Erythroblast (primary cell): ENCODE measurements at regions not wholly inside any gene's neighbourhood (a gene's known extent, or its start where the extent isn't known, plus 50 kb on each side); places are given as distances from the start of the nearest gene placed in this dataset.

ENCODE experiments used
- DNase-seq, 2 experiments: peaks; one replicate each; lab custom pipeline; 2025; lab: John Stamatoyannopoulos, UW
- GATA1 ChIP-seq: IDR thresholded peaks from 2 replicates; pipeline ENCODE4 v1.6.1; 2011; ENCODE audit warnings: low read depth, mild to moderate bottlenecking, control low read depth, low read length, moderate library complexity
- POLR2A ChIP-seq: IDR thresholded peaks from 2 replicates; pipeline ENCODE4 v1.6.1; 2011; ENCODE audit warnings: mild to moderate bottlenecking, low read length

DNA sequence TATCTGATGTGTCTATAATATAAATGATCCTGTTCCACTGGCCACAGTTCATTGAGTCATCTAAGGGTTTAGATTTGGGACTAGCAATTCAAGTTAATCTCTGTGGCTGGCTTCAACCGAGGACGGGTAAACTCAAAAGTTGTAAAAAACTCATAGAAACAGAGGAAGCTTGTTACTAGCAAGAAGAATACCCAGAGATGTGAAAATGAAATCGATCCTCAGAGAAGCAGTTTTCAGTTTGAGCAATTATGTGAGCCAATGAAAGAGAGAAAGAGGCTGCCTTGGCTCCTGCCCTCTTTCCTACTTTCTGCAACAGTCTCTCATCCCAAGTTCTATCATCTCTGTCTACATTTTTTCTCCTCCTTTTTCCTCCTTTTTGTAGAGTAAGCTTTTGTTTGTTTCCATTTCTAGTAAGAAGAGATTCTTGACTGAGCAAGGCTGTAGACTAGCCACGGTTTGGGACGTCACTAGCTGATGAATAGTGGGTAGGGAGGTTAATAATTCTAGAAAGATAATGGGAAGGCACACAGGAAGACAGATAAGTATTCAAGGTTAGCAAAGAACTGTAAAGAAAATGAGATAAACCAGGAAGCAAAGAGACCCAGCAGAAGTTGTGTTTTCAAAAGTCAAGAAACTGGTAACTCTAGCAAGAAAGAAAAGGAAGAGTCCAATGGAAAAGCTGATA lies 298.9 kb upstream of the NR2F2 start:
- DNase-seq, result no peak
- TF ChIP-seq GATA1 (no peak), POLR2A (no peak)

DNA sequence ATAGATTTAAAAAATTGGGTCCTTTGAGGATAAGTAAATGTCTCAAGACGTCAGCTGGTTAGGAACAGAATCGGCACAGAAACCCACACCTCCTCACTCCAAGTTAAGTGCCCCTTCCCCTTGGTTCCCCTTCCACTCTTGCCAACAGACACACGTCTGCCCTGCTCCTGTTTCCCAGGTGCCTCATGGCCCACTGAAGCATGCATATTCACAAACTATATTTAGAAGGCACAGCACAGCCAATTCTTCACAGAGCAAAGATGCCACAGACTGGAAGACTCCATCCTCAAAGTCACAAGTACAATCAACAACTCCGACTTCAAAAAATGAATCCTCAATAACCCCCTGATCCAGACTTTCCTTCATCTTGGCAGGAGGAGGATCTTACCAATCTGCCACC lies 295.4 kb upstream of the NR2F2 start:
- no peak for DNase-seq
- TF ChIP-seq GATA1, result no peak
- TF ChIP-seq POLR2A, result no peak

DNA sequence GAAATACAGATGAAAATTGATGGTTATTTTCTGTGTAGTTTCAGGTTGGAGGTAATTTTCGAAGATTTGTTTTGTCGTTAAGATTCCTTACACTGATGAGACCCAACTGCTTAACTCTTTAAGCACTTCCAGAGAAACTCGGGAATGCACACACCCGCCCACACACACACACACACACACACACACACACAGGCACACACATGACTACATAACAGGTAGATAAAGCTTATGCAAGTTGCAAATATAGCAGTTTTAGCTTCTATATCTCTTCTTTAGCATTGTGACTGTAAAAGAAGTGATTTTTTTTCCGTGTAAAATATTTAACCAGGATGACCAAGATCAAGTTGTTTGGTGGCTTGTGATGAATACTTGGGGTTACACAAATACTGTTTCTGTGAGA lies 294.9 kb upstream of the NR2F2 start:
- TF ChIP-seq POLR2A (no peak), GATA1 (no peak)
- DNase-seq, result no peak

DNA sequence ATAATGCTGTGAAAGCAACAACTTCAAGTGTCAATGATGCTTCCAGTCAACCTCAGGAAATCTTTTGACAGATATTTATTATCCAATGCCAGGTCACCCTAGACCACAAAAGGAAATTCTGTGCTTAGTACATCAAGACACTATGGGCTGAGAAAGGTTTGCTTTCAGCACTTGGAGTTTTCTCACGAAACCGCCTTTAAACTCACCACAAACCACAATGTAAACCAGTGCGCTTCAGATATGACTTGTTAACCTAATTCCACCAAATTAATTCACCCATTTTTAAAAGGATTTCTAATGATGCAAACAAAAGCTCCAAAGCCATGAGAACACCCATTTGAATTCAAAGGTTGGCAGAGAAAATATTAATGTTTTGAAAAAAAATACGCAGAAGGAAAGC lies 292.9 kb upstream of the NR2F2 start:
- TF ChIP-seq POLR2A (no peak), GATA1 (no peak)
- no peak for DNase-seq

DNA sequence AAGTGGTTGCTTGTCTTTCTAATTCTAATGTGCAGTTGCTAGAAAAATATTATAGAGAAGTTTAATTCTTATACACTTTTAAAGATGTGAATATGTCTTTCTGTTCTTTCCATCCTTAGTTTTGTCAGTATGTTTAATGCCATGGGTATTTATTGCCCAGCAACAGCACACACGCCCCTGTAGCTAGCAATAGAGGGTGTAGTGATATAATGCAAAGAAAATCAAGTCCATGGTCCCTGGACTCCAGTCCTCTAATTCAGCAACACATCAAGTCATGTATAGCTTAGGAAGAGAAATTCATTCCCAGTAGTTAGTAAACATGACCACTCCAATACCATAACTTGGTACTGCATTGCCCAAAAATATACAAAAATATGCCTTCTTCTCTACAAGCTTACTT lies 292.4 kb upstream of the NR2F2 start:
- no peak for DNase-seq
- TF ChIP-seq GATA1 (no peak), POLR2A (no peak)

DNA sequence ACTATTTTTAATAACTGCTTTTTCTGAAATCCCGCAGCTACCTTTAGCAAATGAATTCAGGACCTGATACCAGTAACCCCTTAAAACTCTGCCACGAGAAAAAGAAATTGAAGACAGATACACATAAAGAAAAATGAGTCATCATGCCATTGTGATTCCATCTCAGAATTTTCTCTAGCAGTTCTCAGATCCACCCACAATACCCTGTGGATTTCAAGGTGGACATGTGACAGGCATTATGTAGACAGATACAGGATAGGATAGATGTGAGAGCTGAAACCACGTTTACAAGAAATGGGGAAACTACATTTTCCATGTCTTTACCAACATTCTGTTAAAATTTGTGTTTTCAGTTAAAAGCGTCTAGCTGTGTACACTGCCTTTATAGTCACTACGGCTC lies 291.9 kb upstream of the NR2F2 start:
- TF ChIP-seq GATA1, result no peak
- no peak for TF ChIP-seq POLR2A
- no peak for DNase-seq

DNA sequence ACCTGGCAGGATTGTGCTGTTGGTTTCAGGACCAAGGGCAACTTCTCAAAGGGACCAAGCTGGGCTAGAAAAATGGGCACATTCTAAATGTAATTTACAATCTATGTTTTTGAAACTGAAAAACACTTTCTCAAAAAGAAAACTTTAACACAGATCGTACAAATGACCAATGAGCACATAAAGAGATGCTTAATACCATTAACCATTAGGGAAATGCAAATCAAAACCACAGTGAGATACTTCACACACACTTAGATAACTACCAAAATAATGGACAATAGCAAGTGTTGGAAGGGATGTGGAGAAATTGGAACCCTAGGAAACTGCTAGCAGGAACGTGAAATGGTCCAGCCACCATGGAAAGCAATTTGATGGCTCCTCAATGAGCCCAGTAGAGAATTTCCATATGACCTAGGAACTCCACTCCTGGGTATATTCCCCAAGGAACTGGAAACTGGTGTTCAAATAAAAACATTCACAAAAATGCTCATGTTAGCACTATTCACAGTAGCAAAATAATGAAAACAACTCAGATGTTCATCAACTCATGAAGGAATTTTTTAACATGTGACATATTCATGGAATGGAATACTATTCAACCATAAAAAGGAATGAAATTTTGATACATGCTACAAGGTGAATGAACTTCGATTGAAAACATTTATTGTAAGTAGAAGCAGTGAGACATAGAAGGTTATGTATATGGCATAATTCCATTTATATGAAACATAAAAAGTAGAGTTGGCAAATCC lies 288.3 kb upstream of the NR2F2 start:
- no peak for TF ChIP-seq GATA1
- no peak for TF ChIP-seq POLR2A
- DNase-seq, result no peak

DNA sequence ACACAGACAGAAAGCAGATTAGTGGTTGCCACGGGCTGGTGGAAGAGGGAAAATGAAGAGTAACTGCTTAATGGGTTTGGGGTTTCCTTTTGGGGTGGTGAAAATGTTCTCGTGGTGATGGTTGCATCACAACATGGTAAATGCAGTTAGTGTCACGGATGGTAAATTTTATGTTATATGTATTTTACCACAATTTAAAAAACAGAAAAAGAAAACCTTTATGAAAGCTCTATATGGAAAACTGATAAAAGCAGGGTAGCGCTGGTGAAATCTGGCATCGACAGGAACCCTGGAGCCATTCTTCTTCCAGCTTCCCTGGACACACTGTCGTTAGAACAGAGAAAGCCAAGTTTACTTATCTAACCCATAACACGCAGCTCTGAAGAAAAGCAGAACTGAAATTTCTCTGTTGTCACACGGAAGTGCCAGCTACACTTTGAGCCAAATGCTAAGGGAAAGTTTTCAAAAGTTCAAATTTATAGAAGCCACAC lies 287.7 kb upstream of the NR2F2 start:
- no peak for TF ChIP-seq GATA1
- TF ChIP-seq POLR2A, result no peak
- no peak for DNase-seq

DNA sequence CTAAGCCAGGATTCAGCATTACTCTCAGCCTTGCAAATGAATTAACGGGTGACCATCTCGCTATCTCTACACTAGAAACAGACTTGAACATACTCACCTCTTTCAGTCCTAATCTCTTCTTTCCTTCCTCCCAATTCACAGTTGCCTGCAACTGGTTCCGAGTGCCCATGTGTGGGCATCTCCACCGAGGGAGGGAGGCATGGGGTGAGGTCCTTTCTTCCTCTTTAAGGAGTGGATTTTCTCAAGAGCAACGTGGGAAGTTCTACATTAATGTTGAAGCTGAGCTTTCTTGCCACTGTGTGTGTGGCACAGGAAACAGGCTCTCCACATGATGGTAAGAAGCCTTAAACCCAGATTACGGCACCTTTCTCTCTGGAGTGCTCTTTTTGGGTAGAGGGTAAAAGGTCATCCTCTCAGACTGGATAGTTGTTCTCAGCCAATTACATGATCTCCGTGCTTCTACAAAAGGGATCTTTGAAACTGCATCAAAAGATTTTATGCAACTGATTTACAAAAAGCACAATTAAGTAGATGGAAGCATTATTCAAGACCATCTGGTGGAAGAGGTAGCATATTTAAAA lies 286.8 kb upstream of the NR2F2 start:
- DNase-seq, result no peak
- TF ChIP-seq GATA1 (no peak), POLR2A (no peak)

DNA sequence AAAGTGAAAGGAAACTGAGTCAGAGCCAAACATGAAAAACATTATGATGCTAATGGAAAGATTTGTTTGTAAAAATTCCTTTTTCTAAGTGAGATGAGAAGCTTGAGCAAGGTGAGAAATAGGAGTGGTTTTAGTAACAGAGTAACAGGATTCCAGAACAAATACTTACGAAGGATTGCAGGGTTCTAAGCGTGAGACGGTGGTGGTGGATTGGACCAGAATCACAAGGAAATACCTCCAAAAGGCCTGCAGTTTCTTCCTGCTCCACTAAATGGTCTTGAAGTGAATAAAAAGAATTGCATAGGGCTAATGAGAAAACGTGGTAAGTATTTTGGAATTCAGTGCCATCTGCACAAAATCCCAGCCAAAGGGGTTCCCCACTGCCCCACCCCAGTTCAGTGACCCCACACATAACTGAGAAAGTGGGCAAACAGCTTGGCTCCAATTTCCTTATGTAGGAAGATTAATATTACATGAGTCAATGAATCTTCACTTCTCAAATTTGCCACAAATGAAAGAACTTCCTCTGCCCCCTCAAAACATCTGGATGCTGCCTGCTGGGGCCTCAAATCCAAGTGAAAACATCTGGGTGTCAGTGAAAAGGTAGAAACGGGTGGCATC lies 283.8 kb upstream of the NR2F2 start:
- no peak for TF ChIP-seq POLR2A
- TF ChIP-seq GATA1, result no peak
- DNase-seq, result no peak

DNA sequence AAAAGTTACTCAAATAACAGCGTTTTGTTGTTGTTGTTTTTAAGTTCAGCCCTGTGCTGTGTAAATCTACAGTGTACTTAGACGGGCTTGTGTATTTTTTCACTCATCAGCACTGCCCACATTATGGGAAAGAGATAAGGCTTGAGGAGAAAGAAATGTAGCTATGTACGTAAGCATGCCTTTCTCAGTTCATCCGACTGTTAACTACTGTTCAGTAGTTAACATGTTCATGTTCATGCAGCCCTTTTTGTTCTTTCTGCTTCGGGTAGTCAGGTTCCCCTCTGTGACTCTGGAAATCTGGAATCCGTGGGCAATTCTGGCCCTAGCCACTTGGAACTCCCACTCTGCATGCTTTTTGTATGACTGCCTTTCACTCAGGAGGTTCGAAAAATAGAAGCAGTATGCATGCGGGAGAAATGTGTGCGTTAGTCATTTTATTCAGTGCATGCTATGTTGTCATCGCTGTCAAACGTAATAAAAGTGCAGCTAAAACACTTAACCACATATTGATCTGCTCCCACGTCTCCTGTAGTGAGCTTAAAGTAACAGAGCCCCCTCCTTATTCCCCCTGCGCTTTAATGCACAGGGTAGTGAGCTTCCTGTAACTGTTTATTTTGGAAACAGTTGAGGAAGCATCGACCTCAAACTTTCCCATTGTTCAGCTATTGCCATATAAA lies 283.1 kb upstream of the NR2F2 start:
- no peak for DNase-seq
- no peak for TF ChIP-seq POLR2A
- no peak for TF ChIP-seq GATA1

DNA sequence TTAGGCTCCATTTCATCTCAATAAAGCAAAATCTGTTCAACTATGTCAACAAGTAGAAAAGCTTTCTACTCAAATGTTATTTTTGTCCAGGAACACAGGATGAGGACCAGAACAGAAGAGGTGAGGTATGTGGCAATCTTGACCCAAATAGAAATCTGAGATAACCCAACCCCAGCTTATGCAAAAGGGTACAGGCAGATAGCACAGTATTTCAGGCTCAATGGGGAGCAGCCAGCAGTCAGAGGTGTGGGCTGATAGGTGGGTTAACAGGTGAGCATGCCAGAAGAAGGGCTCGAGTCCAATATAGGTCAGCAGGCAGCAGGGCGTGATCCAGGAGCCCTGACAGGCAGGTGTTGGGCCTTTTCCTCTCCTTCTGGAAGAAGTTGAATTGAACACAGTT lies 281.2 kb upstream of the NR2F2 start:
- no peak for DNase-seq
- no peak for TF ChIP-seq POLR2A
- TF ChIP-seq GATA1, result no peak

DNA sequence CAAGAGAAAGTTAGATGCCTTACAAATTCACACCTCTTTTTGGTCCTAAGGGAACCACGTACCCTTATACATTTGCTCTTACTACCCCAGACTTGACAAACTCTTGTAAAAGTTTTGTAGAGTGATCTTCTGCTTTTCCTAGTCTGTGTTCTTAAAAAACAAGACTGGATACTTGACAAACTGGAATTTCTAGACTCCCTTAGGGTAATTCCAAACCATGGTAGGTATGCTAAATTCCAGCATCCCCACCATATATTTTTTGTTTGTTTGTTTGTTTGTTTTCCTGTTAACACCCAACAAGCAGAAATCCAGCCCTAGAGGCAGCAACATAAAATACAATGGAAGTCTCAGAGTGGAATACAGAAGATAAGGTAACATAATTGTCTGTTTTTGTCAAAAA lies 280.7 kb upstream of the NR2F2 start:
- DNase-seq, result no peak
- no peak for TF ChIP-seq POLR2A
- no peak for TF ChIP-seq GATA1
